NCI-H510A treated with DMSO at 0.1 percent for 48 hours (cell line): ENCODE measurements at regions not wholly inside any gene's neighbourhood (a gene's known extent, or its start where the extent isn't known, plus 50 kb on each side); places are given as distances from the start of the nearest gene placed in this dataset.
"Not testable (repeated sequence)": the region's sequence is repeated elsewhere in the genome, so short reads cannot be mapped to it uniquely, and the experiment has no call there.

Experiments used
- DNase-seq: peaks from one replicate; lab custom pipeline; 2025; lab: John Stamatoyannopoulos, UW

GRCh38 chr12:116432314-116432750 lies 126.8 kb upstream of the MAP1LC3B2 start:
- DNase-seq: no peak

GRCh38 chr12:116433249-116433648 lies 125.9 kb upstream of the MAP1LC3B2 start:
- DNase-seq: no peak

GRCh38 chr12:116434155-116435011 lies 124.8 kb upstream of the MAP1LC3B2 start:
- no peak for DNase-seq

DNA sequence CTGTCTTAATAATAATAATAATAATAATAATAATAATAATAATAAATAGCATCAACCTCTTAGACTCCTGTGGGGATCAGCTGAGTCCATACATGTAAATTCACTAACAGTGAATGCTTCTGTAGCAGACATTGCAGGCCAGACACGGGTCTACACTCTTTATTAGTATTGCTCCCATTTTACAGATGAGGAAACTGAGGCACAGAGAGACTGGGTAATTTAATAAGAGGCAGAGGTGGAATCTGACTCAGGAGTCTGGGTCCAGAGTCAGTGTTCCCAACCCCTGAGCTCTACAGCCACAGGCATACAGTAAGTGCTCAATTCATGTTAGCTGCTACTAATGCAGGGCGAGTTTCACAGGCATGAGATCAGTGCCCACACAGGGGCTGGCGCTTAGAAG lies 123.2 kb upstream of the MAP1LC3B2 start:
- no peak for DNase-seq

- no peak for DNase-seq
Observed at GRCh38 chr12:116436561-116437249, 122.5 kb upstream of the MAP1LC3B2 start.

DNA sequence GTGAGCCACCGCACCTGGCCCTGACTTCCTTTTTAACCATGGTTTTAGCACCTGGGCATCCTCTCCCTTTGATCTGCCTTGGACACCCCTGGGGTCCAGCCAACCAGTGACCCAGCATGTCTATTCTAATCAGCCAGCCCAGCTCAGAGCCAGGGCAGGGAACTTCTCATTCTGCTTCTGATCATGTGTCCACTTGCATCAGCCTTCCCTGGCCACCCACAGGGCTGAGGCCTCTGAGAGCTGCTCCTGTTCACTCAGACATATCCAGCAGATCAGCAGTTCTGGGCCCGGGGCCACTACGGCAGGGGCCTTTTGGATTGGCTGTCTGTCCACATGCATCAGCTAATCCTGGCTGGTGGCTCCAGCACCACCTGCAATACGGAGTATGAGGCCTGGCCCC lies 117.9 kb upstream of the MAP1LC3B2 start:
- DNase-seq: no peak

GRCh38 chr12:116442304-116442703 lies 116.9 kb upstream of the MAP1LC3B2 start:
- DNase-seq: no peak

GRCh38 chr12:116442946-116443345 lies 116.2 kb upstream of the MAP1LC3B2 start:
- DNase-seq: no peak

GRCh38 chr12:116443821-116444589 lies 115.2 kb upstream of the MAP1LC3B2 start:
- no peak for DNase-seq

DNA sequence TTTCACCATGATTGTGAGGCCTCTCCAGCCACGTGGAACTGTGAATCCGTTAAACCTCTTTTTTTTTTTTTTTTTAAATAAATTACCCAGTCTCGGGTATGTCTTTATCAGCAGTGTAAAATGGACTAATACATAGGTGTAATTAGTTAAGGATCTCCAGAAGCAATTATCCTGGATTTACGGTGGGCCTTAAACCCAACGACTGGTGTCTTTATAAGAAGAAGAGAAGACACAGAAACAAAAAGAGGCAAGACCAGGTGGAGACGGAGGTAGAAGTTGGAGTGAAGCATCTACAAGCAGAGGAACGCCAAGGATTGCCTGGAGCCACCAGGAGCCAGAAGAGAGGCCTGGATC lies 114.6 kb upstream of the MAP1LC3B2 start:
- no peak for DNase-seq

- no peak for DNase-seq
Observed at GRCh38 chr12:116448165-116448739, 110.9 kb upstream of the MAP1LC3B2 start.

GRCh38 chr12:116450406-116450910 lies 108.7 kb upstream of the MAP1LC3B2 start:
- no peak for DNase-seq

- not testable (repeated sequence) for DNase-seq
Observed at GRCh38 chr12:116452975-116453374, 106.2 kb upstream of the MAP1LC3B2 start.

DNA sequence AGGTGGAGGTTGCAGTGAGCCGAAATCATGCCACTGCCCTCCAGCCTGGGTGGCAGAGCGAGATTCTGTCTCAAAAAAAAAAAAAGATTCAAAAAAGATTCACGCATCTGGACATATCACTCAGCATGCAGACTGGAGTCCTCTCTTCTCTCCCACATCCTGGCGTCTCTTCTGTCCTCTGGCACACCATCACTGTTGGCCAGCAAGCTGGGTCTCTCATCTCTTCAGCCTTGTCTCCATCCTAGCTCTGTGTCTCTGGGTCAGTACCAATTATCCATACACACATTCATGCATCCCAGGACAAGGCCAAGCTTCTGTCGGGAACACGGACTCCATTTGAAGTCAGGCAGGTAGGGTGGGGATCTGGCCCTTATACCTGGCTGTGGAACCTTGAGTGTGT lies 105.5 kb upstream of the MAP1LC3B2 start:
- DNase-seq: no peak

DNA sequence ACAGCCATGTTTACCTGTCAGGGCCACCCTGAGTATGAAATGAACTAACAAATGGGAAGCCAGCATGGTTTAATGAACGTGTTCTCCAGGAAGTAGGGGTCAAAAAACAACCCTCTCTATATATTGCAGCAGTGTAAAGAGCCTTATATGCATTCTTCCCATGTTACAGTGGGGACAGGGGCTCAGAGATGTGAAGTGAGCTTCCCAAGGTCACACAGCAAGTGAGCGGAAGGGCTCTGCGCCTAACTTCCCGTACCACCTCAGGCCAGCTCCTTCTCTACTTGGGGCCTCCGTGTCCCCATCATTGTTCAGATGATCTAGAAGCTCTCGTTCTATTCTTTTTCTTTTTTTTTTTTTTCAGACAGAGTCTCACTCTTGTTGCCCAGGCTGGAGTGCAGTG lies 105.1 kb upstream of the MAP1LC3B2 start:
- no peak for DNase-seq

DNA sequence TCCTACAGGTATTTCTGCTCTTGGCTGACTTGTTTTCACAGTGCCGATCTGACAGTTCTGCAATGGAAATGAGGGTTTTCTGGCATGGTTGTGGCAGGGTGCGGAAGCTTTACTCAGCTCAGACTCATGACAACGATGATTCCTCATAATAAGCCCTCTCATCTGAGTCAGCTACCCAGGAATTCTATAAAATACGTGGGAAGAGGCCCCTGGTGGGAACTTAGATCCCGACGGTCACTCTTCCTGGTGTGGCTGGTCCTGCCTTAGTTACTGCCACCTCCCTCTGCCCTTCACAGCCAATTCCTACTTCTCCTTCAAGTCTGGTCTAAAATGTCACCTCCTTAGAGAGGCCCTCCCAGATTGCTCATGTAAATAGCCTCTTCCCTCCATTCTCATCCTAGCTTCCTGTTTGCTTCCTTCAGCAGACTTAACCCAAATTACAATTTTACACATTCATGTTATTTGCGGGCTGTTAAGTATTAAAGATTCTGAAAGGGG lies 104.2 kb upstream of the MAP1LC3B2 start:
- DNase-seq: no peak

- DNase-seq: no peak
Observed at GRCh38 chr12:116455540-116456329, 103.4 kb upstream of the MAP1LC3B2 start.

DNA sequence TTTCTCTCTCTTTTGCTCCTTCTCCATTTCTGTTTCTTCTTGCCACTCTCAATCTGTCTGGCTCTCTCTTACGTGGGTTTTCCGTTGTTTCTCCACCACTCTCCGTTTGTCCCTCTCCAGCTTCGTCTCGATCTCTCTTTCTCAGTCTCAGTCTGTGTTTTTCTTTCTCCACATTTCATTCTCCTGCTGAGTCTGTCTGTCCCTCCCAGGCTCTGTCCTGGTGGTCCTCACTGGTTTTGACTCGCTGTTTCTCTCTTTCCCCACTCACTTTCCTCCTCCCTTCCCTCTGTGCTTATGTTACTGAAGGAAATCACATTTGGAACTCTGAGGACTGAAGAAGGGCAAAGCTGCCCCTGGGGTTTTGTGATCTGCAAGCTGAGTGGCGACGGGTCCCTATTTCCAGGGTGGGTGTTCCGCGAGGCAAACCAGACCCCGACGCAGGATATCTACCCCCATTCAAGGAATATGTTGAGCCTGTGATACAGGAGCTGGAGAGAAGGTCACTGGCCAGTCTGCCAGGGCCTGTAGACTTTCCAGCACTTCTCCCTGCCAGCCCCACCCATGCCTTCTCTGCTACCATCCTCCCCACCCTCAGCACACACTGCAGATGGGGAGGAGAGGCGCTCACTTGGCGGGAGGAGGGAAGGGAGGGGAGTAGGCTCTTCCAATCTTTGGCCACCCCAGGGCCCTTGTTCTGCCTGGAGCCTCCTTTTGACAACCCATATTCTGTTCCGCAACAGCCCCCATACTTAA lies 102.7 kb upstream of the MAP1LC3B2 start:
- no peak for DNase-seq

GRCh38 chr12:116458492-116458891 lies 100.7 kb upstream of the MAP1LC3B2 start:
- DNase-seq: no peak
